IMR-90 (cell line): ENCODE measurements at regions not wholly inside any gene's neighbourhood (a gene's known extent, or its start where the extent isn't known, plus 50 kb on each side); places are given as distances from the start of the nearest gene placed in this dataset.

Experiments
- ATAC-seq: fragments of 200-7000 bp; cut with Tn5 transposase; 2 replicates; pipeline ENCODE4 v1.9.1; 2020; ENCODE audit warnings: low read depth, mild to moderate bottlenecking, moderate library complexity
- BruUV-seq: library from RNA; stranded (reverse); fragments of 400-500 nt; replicated peaks from 2 replicates; lab custom pipeline; 2021; lab: Mats Ljungman, UMichigan
- CTCF ChIA-PET: fragments of 300-600 bp; formaldehyde crosslinking; extraction: SDS; loops from one replicate; lab custom pipeline; 2021; ENCODE audit warnings: antibody characterized with exemption; lab: Yijun Ruan, JAX
- POLR2A ChIA-PET: fragments of 300-600 bp; sonication (Branson Sonifier 250); formaldehyde crosslinking; loops from one replicate; lab custom pipeline; 2022; ENCODE audit warnings: antibody characterized with exemption; ENCODE audit not compliant: unreplicated experiment; lab: Charles Lee
- DNase-seq: peaks from one replicate; pipeline ENCODE4 v3.0.0; 2013
- H2AFZ ChIP-seq: replicated peaks from 2 replicates; pipeline ENCODE3; 2013; ENCODE audit warnings: low read length, mild to moderate bottlenecking; ENCODE audit not compliant: poor library complexity
- H2AK5ac ChIP-seq: 2 replicates; pipeline ENCODE4 v1.6.1; 2013; ENCODE audit warnings: low read depth, low read length, inconsistent platforms
- H2AK9ac ChIP-seq: replicated peaks from 2 replicates; pipeline ENCODE3; 2013; ENCODE audit warnings: mild to moderate bottlenecking, low read depth, low read length, moderate library complexity; ENCODE audit not compliant: poor library complexity
- H2BK120ac ChIP-seq: 2 replicates; pipeline ENCODE4 v1.6.1; 2013; ENCODE audit warnings: low read depth, low read length, inconsistent platforms
- H2BK15ac ChIP-seq: 3 replicates; pipeline ENCODE4 v1.6.1; 2013; ENCODE audit warnings: low read depth, low read length, inconsistent platforms
- H2BK20ac ChIP-seq: 2 replicates; pipeline ENCODE4 v1.6.1; 2013; ENCODE audit warnings: low read depth, mild to moderate bottlenecking, inconsistent platforms, low read length, moderate library complexity
- H2BK5ac ChIP-seq: 2 replicates; pipeline ENCODE4 v1.6.1; 2013; ENCODE audit warnings: mild to moderate bottlenecking, low read depth, low read length, inconsistent platforms; ENCODE audit not compliant: poor library complexity, severe bottlenecking
- H3K14ac ChIP-seq: replicated peaks from 2 replicates; pipeline ENCODE4 v1.6.1; 2013; ENCODE audit warnings: low read depth, low read length, inconsistent platforms
- H3K18ac ChIP-seq: 2 replicates; pipeline ENCODE4 v1.6.1; 2013; ENCODE audit warnings: low read depth, low read length, control low read depth
- H3K23ac ChIP-seq: 2 replicates; pipeline ENCODE4 v1.6.1; 2013; ENCODE audit warnings: low read depth, low read length, inconsistent platforms
- H3K27ac ChIP-seq: 2 replicates; pipeline ENCODE4 v1.5.1; 2013; ENCODE audit warnings: mild to moderate bottlenecking, control low read depth, low read length; ENCODE audit not compliant: insufficient read depth
- H3K27me3 ChIP-seq: 2 replicates; pipeline ENCODE4 v1.6.1; 2013; ENCODE audit warnings: low read length; ENCODE audit not compliant: control insufficient read depth, insufficient read depth
- H3K36me3 ChIP-seq: 2 replicates; pipeline ENCODE4 v1.6.1; 2013; ENCODE audit warnings: low read length, mixed read lengths; ENCODE audit not compliant: control insufficient read depth, insufficient read depth
- H3K4ac ChIP-seq: 2 replicates; pipeline ENCODE4 v1.6.1; 2013; ENCODE audit warnings: low read depth, low read length, inconsistent platforms
- H3K4me1 ChIP-seq: 2 replicates; pipeline ENCODE4 v1.6.1; 2013; ENCODE audit warnings: low read length, mixed read lengths; ENCODE audit not compliant: control insufficient read depth, insufficient read depth
- H3K4me2 ChIP-seq: 2 replicates; pipeline ENCODE4 v1.6.1; 2013; ENCODE audit warnings: low read depth, mild to moderate bottlenecking, control low read depth, low read length, moderate library complexity
- H3K4me3 ChIP-seq: 2 replicates; pipeline ENCODE4 v1.5.1; 2013; ENCODE audit warnings: low read depth, mild to moderate bottlenecking, control low read depth, low read length, moderate library complexity; ENCODE audit not compliant: insufficient read depth
- H3K56ac ChIP-seq: 2 replicates; pipeline ENCODE4 v1.6.1; 2013; ENCODE audit warnings: low read length, inconsistent platforms; ENCODE audit not compliant: insufficient read depth; ENCODE audit errors: extremely low read depth
- H3K79me1 ChIP-seq, 2 experiments: 2 replicates each; pipeline ENCODE4 v1.6.1; 2013; ENCODE audit warnings: low read length in 2 of 2, inconsistent platforms in 1 of 2, low read depth in 1 of 2
- H3K9ac ChIP-seq: 2 replicates; pipeline ENCODE4 v1.6.1; 2013; ENCODE audit warnings: low read depth, low read length, control low read depth
- H3K9me1 ChIP-seq: 2 replicates; pipeline ENCODE4 v1.6.1; 2013; ENCODE audit warnings: low read length, inconsistent platforms; ENCODE audit not compliant: insufficient read depth
- H3K9me3 ChIP-seq: 2 replicates; pipeline ENCODE4 v1.6.1; 2013; ENCODE audit warnings: low read length; ENCODE audit not compliant: control insufficient read depth, insufficient read depth
- H4K20me1 ChIP-seq: 2 replicates; pipeline ENCODE4 v1.6.1; 2013; ENCODE audit warnings: low read length, inconsistent platforms; ENCODE audit not compliant: insufficient read depth
- H4K5ac ChIP-seq: 2 replicates; pipeline ENCODE4 v1.6.1; 2013; ENCODE audit warnings: mild to moderate bottlenecking, low read depth, low read length, control low read depth
- H4K8ac ChIP-seq, 2 experiments: 2 replicates each; pipeline ENCODE4 v1.6.1; 2013; ENCODE audit warnings: low read depth in 2 of 2, low read length in 2 of 2, control low read depth in 1 of 2, inconsistent platforms in 1 of 2
- H4K91ac ChIP-seq: 2 replicates; pipeline ENCODE4 v1.6.1; 2013; ENCODE audit warnings: low read depth, low read length, inconsistent platforms; ENCODE audit not compliant: insufficient read depth
- BHLHE40 ChIP-seq: fragments of 150-350 bp; IDR thresholded peaks from 2 replicates; pipeline ENCODE4 v1.6.1; 2016; ENCODE audit warnings: mild to moderate bottlenecking, low read depth, low read length
- CEBPB ChIP-seq: IDR thresholded peaks from 2 replicates; pipeline ENCODE4 v1.6.1; 2012; ENCODE audit warnings: low read depth, low read length, improper control_type of control experiment
- CHD1 ChIP-seq: IDR thresholded peaks from 2 replicates; pipeline ENCODE4 v1.6.1; 2012; ENCODE audit warnings: low read depth, low read length, improper control_type of control experiment
- MAFK ChIP-seq: IDR thresholded peaks from 2 replicates; pipeline ENCODE4 v1.6.1; 2012; ENCODE audit warnings: low read depth, low read length, improper control_type of control experiment
- MAZ ChIP-seq: IDR thresholded peaks from 2 replicates; pipeline ENCODE4 v1.6.1; 2012; ENCODE audit warnings: low read depth, mild to moderate bottlenecking, low read length, improper control_type of control experiment, moderate library complexity, borderline replicate concordance
- MXI1 ChIP-seq: IDR thresholded peaks from 2 replicates; pipeline ENCODE4 v1.6.1; 2012; ENCODE audit warnings: low read depth, mild to moderate bottlenecking, low read length, moderate library complexity, borderline replicate concordance
- NFE2L2 ChIP-seq: fragments of 150-350 bp; IDR thresholded peaks from 2 replicates; pipeline ENCODE4 v1.6.1; 2016; ENCODE audit warnings: low read depth, mild to moderate bottlenecking, low read length
- POLR2A ChIP-seq: IDR thresholded peaks from 2 replicates; pipeline ENCODE4 v1.6.1; 2012; ENCODE audit warnings: mild to moderate bottlenecking, low read depth, low read length
- RFX5 ChIP-seq: IDR thresholded peaks from 2 replicates; pipeline ENCODE4 v1.8.0; 2012; ENCODE audit warnings: low read depth, mild to moderate bottlenecking, low read length, moderate library complexity
- WGBS, 2 experiments: methylation state at CpG; one replicate each; pipeline versions ENCODE4 v1.1.5 to v1.1.7; 2013; ENCODE audit warnings: missing lambda C conversion rate in 2 of 2; ENCODE audit not compliant: insufficient read length in 1 of 2; ENCODE audit errors: extremely low coverage in 2 of 2; 5-methylcytosine and 5-hydroxymethylcytosine counted together
- dilution Hi-C: fragments of 300-500 bp; cut with HindIII; formaldehyde crosslinking; loops from one replicate; pipeline ENCODE4 v1.14.3; 2018; ENCODE audit warnings: low sequenced_read_pairs; ENCODE audit not compliant: unreplicated experiment
- in situ Hi-C: fragments of 300-500 bp; cut with MboI; formaldehyde crosslinking; loops from 3 replicates; pipeline ENCODE4 v1.14.3; 2019; ENCODE audit warnings: low sequenced_read_pairs, inconsistent platforms, mixed read lengths
- intact Hi-C: fragments of 100-400 bp; cut with micrococcal nuclease; formaldehyde crosslinking; loops from 2 replicates; pipeline ENCODE4 v1.10.0; 2022
- TF ChIP-seq, protein P1 (sequence below): fragments of 150-350 bp; IDR thresholded peaks from 2 replicates; pipeline ENCODE4 v1.6.1; 2017; ENCODE audit warnings: mild to moderate bottlenecking, antibody characterized with exemption, low read length, low read depth
- TF ChIP-seq, protein P2 (sequence below): fragments of 150-350 bp; IDR thresholded peaks from 2 replicates; pipeline ENCODE4 v1.6.1; 2016; ENCODE audit warnings: low read depth, mild to moderate bottlenecking, low read length, moderate library complexity, borderline replicate concordance
- TF ChIP-seq, protein P3 (sequence below): conservative IDR thresholded peaks from 2 replicates; pipeline ENCODE4 v1.5.1; 2012; ENCODE audit warnings: mild to moderate bottlenecking, low read depth, low read length, improper control_type of control experiment

DNA sequence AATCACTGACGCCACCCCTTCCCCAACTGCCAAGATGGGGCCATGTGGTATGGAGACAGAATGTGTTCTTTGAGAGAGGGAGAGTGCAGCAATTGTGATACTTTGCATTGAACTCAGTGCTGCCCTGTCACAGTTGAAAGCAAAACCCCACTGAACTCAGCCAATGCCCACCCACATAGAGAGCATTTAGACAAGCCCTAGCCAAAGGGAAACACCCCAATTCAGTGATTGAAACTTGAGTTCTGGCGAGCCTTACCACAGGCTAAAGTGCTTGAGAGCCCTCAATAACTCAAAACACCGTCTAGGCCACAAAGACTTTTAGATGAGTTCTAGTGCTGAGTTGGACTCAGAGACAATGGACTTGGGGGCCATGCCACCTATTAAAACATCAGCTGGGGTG is 751.9 kb upstream of the POT1 start:
- Histone ChIP-seq H3K23ac (no peak overlapping the region), H2BK15ac (no peak overlapping the region), H3K9me1 (no peaks in the 10 kb centered on the region), H2AK9ac (no peak overlapping the region), H4K8ac (no peak overlapping the region), H3K27me3 (no peaks in the 10 kb centered on the region), H3K4me1 (no peaks in the 10 kb centered on the region), H4K20me1 (no peaks in the 10 kb centered on the region), H3K4ac (no peak overlapping the region), H2AK5ac (no peak overlapping the region), H3K27ac (no peak overlapping the region), H2BK20ac (no peak overlapping the region), H3K79me1 (no peaks in the 10 kb centered on the region), H4K5ac (no peak overlapping the region), H3K56ac (no peak overlapping the region), H3K14ac (no peak overlapping the region), H3K4me3 (no peak overlapping the region), H3K18ac (no peak overlapping the region), H2BK120ac (no peak overlapping the region), H3K36me3 (no peaks in the 10 kb centered on the region), H3K9me3 (no peaks in the 10 kb centered on the region; the same call in 1 of the 2 replicates), H3K4me2 (no peak overlapping the region), H4K91ac (no peak overlapping the region), H2BK5ac (no peak overlapping the region), H3K9ac (no peak overlapping the region), H2AFZ (no peak overlapping the region)
- ChIA-PET POLR2A (no interaction called here), CTCF (no interaction called here)
- in situ Hi-C loops = no loop called here
- ATAC-seq (no peak), DNase-seq (no peak)
- no TSS peak for BruUV-seq
- no peak for TF ChIP-seq MAZ
- TF ChIP-seq POLR2A = no peak
- no peak for TF ChIP-seq MXI1
- TF ChIP-seq CEBPB = no peak
- TF ChIP-seq, protein P1, sequence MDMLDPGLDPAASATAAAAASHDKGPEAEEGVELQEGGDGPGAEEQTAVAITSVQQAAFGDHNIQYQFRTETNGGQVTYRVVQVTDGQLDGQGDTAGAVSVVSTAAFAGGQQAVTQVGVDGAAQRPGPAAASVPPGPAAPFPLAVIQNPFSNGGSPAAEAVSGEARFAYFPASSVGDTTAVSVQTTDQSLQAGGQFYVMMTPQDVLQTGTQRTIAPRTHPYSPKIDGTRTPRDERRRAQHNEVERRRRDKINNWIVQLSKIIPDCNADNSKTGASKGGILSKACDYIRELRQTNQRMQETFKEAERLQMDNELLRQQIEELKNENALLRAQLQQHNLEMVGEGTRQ = no peak
- no peak for TF ChIP-seq MAFK
- TF ChIP-seq, protein P2, sequence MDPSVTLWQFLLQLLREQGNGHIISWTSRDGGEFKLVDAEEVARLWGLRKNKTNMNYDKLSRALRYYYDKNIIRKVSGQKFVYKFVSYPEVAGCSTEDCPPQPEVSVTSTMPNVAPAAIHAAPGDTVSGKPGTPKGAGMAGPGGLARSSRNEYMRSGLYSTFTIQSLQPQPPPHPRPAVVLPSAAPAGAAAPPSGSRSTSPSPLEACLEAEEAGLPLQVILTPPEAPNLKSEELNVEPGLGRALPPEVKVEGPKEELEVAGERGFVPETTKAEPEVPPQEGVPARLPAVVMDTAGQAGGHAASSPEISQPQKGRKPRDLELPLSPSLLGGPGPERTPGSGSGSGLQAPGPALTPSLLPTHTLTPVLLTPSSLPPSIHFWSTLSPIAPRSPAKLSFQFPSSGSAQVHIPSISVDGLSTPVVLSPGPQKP = no peak
- no peak for TF ChIP-seq BHLHE40
- no peak for TF ChIP-seq CHD1
- TF ChIP-seq, protein P3, sequence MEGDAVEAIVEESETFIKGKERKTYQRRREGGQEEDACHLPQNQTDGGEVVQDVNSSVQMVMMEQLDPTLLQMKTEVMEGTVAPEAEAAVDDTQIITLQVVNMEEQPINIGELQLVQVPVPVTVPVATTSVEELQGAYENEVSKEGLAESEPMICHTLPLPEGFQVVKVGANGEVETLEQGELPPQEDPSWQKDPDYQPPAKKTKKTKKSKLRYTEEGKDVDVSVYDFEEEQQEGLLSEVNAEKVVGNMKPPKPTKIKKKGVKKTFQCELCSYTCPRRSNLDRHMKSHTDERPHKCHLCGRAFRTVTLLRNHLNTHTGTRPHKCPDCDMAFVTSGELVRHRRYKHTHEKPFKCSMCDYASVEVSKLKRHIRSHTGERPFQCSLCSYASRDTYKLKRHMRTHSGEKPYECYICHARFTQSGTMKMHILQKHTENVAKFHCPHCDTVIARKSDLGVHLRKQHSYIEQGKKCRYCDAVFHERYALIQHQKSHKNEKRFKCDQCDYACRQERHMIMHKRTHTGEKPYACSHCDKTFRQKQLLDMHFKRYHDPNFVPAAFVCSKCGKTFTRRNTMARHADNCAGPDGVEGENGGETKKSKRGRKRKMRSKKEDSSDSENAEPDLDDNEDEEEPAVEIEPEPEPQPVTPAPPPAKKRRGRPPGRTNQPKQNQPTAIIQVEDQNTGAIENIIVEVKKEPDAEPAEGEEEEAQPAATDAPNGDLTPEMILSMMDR = no peak
- TF ChIP-seq NFE2L2 = no peak
- no peak for TF ChIP-seq RFX5
- WGBS, 2 experiments = no CpG with 5 or more reads among the region's 3 CpGs
- intact Hi-C loops = no loop called here
- dilution Hi-C loops = no loop called here
